ENCODE measurements at regions not wholly inside any gene's neighbourhood (a gene's known extent, or its start where the extent isn't known, plus 50 kb on each side); places are given as distances from the start of the nearest gene placed in this dataset.

- TF ChIP-seq GATA2 (IDR thresholded peaks at IDR 0.05; ENCODE audit: low read depth, low read length), result no peak
- no peak for TF ChIP-seq GATA3 (IDR thresholded peaks at IDR 0.05; ENCODE audit: low read depth, low read length)
These were observed 314.5 kb upstream of the TLE4 start for GRCh38 chr9:79257228-79257781.

Measured in SH-SY5Y (cell line).